Esophagus squamous epithelium (tissue), 5 donors: ENCODE measurements at regions not wholly inside any gene's neighbourhood (a gene's known extent, or its start where the extent isn't known, plus 50 kb on each side); places are given as distances from the start of the nearest gene placed in this dataset.
"Not testable (repeated sequence)": the region's sequence is repeated elsewhere in the genome, so short reads cannot be mapped to it uniquely, and the experiment has no call there.

Source experiments
- DNase-seq: peaks from one replicate; lab custom pipeline; 2025; lab: John Stamatoyannopoulos, UW
- H3K27ac ChIP-seq, 4 donors: fragments of 200-600 bp; sonication (generic); one replicate each; pipeline ENCODE4 v1.5.1; 2016 to 2019; ENCODE audit warnings: mild to moderate bottlenecking in 1 of 4
- H3K27me3 ChIP-seq, 4 donors: fragments of 200-600 bp; sonication (generic); 1 replicate in 3 of 4; 2 replicates in 1 of 4; pipeline versions ENCODE4 v1.5.1 to v1.6.0; 2017 to 2021; ENCODE audit warnings: antibody characterized with exemption in 1 of 4
- H3K36me3 ChIP-seq, 3 donors: fragments of 200-600 bp; sonication (generic); one replicate each; pipeline ENCODE4 v1.5.1; 2016 to 2019
- H3K4me1 ChIP-seq, 3 donors: fragments of 200-600 bp; sonication (generic); one replicate each; pipeline ENCODE4 v1.5.1; 2017 to 2019
- H3K4me3 ChIP-seq, 4 donors: fragments of 200-600 bp; sonication (generic); 1 replicate in 3 of 4; 2 replicates in 1 of 4; pipeline ENCODE4 v1.5.1; 2016 to 2019; ENCODE audit warnings: mild to moderate bottlenecking in 2 of 4, moderate library complexity in 1 of 4
- H3K9me3 ChIP-seq, 3 donors: fragments of 200-600 bp; sonication (generic); one replicate each; pipeline ENCODE4 v1.5.1; 2016 to 2019
- CTCF ChIP-seq, 6 experiments: fragments of 450-650 bp in 4 of 6; fragments of 200-600 bp in 2 of 6; sonication (generic) in 2 of 6; IDR thresholded peaks; one replicate each; pipeline ENCODE4 v1.5.1; 2016 to 2019; ENCODE audit warnings: antibody characterized with exemption in 6 of 6, mild to moderate bottlenecking in 4 of 6, moderate library complexity in 4 of 6
- POLR2A ChIP-seq, 4 donors: fragments of 450-650 bp; IDR thresholded peaks; one replicate each; pipeline ENCODE4 v1.6.1; 2017; ENCODE audit warnings: antibody characterized with exemption in 4 of 4, mild to moderate bottlenecking in 4 of 4, moderate library complexity in 3 of 4
- WGBS, 2 donors: methylation state at CpG; one replicate each; pipeline ENCODE4 v1.1.5; 2018; 5-methylcytosine and 5-hydroxymethylcytosine counted together
- intact Hi-C: fragments of 100-400 bp; cut with DNase I; formaldehyde crosslinking; loops from one replicate; pipeline ENCODE4 v1.15.0; 2022
- donor health status: DM: yes; HTN: yes; CAD: no.

- Histone ChIP-seq H3K27me3 (no peaks in the 10 kb centered on the region), H3K27ac (no peak overlapping the region), H3K36me3 (no peaks in the 10 kb centered on the region), H3K9me3 (peaks cover 0 to 27% (median 0%) of the 10 kb centered on the region in 3 donors), H3K4me1 (no peaks in the 10 kb centered on the region), H3K4me3 (no peak overlapping the region)
- no peak for DNase-seq
- intact Hi-C loops = no loop called here
- WGBS, 2 donors = 67 to 73% methylated on average over 7 to 10 of the region's 10 CpGs
- no peak for TF ChIP-seq CTCF (IDR thresholded peaks at IDR 0.05)
These were observed 110.8 kb upstream of the GREM2 start for GRCh38 chr1:240722788-240723187.

DNA sequence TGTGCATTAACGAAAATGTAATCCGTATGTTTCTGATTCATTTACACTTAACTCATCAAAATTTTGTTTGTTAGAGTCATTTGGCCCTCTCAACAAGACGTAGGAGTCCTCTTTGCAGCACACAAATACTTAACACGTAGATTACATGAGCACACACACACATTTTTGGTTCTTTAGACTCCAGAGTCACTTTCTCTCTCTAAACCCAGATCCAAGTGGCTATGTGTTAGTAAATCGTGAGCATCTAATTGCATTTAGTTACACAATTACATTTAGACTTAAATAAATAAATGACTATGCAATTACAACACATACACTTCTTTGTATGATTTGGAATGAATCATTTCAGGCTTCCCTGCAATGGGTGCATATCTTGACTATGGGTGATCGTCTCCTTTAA, 109.0 kb upstream of the GREM2 start:
- Histone ChIP-seq H3K9me3 (peaks cover 0 to 10% (median 0%) of the 10 kb centered on the region in 3 donors), H3K4me1 (no peaks in the 10 kb centered on the region), H3K27me3 (no peaks in the 10 kb centered on the region), H3K4me3 (no peak overlapping the region), H3K36me3 (no peaks in the 10 kb centered on the region), H3K27ac (peak overlapping the region in 1 of 4 donors; percentile 54)
- intact Hi-C loops = no loop called here
- 52 to 55% methylated on average over 6 of the region's 6 CpGs for WGBS, 2 donors
- DNase-seq = no peak
- TF ChIP-seq POLR2A (IDR thresholded peaks at IDR 0.05) (no peak), CTCF (IDR thresholded peaks at IDR 0.05) (no peak)

DNA sequence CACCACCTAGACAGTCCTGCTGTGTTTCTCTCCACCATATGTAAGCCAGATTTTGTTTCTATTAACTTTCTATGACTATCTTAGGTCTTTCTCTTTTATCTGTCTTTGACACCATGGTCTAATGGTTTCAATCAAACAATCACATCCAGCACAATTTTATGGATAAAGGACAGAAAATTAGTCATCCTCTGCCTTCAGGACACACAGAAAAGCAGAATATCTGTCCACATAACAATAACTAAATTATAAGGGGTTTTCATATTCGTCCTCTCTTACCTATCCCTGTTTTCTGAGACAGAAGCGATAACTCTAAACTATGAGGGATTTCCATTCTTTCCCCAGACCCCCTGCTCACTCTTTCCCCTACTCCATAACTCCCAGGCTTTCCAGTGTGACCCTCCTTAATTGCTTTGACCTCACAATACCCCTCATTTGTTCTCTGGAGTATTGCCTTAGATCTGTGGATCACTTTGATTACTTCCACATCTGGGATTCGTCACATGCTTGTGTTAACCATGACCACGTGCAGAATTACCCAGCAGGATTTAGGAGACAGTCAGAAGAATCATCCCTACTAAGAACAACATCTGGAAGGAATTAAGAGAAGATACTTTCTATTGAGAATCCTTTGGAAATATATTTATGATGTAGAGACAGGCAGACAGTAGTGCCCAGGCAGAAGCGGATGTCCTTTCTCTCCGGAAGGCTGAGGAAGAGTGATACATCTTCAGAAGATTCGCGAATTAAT, 108.2 kb upstream of the GREM2 start:
- intact Hi-C loops = no loop called here
- no peaks in the 10 kb centered on the region for H3K4me1 ChIP-seq
- H3K4me3 ChIP-seq = no peak overlapping the region
- peak overlapping the region in 2 of 4 donors; percentile 21 to 54 for H3K27ac ChIP-seq
- no peaks in the 10 kb centered on the region for H3K27me3 ChIP-seq
- H3K9me3 ChIP-seq = peaks cover 0 to 8% (median 0%) of the 10 kb centered on the region in 3 donors
- TF ChIP-seq POLR2A (IDR thresholded peaks at IDR 0.05) (no peak), CTCF (IDR thresholded peaks at IDR 0.05) (no peak)
- DNase-seq = no peak
- H3K36me3 ChIP-seq = no peaks in the 10 kb centered on the region
- 61% methylated on average over 7 to 8 of the region's 8 CpGs for WGBS, 2 donors

- H3K4me3 ChIP-seq, H3K36me3 ChIP-seq, H3K27ac ChIP-seq, H3K9me3 ChIP-seq, H3K4me1 ChIP-seq, H3K27me3 ChIP-seq, DNase-seq, intact Hi-C loops: not testable (repeated sequence)
- WGBS, 2 donors = 84% methylated on average over 4 of the region's 4 CpGs
These were observed 104.6 kb upstream of the GREM2 start for GRCh38 chr1:240716538-240716937.

DNA sequence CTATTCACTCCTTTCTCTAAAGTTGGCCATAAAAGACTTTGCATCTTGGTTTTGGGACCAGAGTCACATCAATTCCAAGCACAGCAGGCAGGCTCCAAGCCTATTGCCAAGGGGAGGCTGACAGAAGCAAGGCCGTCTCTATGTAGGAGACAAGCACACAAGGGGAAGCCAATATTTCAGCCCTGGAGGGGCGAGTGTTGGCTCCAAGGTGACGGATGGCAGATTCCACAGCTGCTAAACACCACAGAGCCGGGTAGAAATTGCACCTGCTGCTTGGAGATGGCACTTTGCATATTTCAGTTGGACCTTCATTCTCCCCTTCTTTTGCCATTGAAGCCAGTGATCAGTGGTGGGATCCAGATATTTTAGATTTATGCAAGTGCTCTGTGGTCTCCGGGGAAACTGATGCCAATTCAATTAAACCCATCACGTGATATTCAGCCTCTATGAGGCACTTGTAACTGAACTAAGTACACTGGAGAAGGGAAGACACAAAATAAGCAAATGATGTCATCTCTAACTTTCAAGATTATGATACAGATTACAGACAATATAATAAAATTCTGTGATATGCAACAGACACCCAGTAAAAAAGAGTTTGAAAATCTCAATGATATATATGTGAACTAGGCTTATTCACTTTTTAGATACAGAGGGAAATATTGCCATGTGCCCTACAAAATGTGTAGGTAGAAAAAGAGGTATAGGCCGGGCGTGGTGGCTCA, 102.8 kb upstream of the GREM2 start:
- 66 to 78% methylated on average over 8 of the region's 8 CpGs for WGBS, 2 donors
- H3K27me3 ChIP-seq = no peaks in the 10 kb centered on the region
- no peaks in the 10 kb centered on the region for H3K36me3 ChIP-seq
- peaks cover 0 to 8% (median 0%) of the 10 kb centered on the region in 3 donors for H3K9me3 ChIP-seq
- no peak overlapping the region for H3K4me3 ChIP-seq
- TF ChIP-seq CTCF (IDR thresholded peaks at IDR 0.05) = no peak
- no peak for TF ChIP-seq POLR2A (IDR thresholded peaks at IDR 0.05)
- H3K4me1 ChIP-seq = no peaks in the 10 kb centered on the region
- DNase-seq = no peak
- intact Hi-C loops = no loop called here
- no peak overlapping the region for H3K27ac ChIP-seq
